ENCODE measurements at regions not wholly inside any gene's neighbourhood (a gene's known extent, or its start where the extent isn't known, plus 50 kb on each side); places are given as distances from the start of the nearest gene placed in this dataset.
A peak's percentile ranks its signal among the peaks of the same experiment; 100 is the strongest.
"Not testable (repeated sequence)": the region's sequence is repeated elsewhere in the genome, so short reads cannot be mapped to it uniquely, and the experiment has no call there.

DNA sequence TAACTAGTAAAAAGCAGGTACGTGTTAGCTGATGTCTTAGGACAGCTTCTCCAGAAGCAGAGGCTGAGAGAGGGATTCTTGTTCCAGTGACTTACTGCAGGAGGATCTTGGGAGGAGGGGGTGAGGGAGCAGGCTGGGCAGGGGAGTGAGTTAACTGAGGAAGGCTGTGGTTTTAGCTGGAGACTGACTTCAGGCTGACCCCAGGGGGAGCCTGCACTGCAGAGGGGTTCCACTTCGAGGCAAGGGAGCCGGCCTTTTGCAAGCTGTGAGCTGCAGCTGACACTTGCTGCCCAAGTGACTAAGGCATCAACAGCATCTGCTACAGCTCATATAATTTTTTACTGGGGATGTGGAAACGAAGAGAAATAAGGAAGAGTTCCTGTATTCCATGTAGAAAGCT is 50.4 kb upstream of the SOD1 start:
- DNase-seq = no peak
- TF ChIP-seq POLR2A (IDR thresholded peaks at IDR 0.05; ENCODE audit: low read length) (no peak), GATA1 (IDR thresholded peaks at IDR 0.05; ENCODE audit: low read depth, low read length) (no peak)

DNA sequence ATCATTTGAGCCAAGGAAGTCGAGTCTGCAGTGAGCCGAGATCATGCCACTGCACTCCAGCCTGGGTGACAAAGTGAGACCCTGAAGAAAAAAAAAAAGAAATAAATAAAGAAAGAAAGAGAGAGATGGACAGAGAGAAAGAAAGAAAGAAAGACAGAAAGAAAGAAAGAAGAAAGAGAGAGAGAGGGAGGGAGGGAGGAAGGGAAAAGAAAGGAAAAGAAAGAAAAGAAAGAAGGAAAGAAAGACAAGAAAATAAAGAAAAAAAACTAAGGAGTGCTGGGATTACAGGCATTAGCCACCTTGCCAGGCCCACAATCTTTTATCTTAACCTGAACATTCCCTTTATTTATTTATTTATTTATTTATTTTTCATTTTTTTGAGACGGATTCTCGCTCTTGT is 51.7 kb upstream of the SOD1 start:
- TF ChIP-seq POLR2A (IDR thresholded peaks at IDR 0.05; ENCODE audit: low read length) = no peak
- no peak for TF ChIP-seq GATA1 (IDR thresholded peaks at IDR 0.05; ENCODE audit: low read depth, low read length)
- DNase-seq = no peak

DNA sequence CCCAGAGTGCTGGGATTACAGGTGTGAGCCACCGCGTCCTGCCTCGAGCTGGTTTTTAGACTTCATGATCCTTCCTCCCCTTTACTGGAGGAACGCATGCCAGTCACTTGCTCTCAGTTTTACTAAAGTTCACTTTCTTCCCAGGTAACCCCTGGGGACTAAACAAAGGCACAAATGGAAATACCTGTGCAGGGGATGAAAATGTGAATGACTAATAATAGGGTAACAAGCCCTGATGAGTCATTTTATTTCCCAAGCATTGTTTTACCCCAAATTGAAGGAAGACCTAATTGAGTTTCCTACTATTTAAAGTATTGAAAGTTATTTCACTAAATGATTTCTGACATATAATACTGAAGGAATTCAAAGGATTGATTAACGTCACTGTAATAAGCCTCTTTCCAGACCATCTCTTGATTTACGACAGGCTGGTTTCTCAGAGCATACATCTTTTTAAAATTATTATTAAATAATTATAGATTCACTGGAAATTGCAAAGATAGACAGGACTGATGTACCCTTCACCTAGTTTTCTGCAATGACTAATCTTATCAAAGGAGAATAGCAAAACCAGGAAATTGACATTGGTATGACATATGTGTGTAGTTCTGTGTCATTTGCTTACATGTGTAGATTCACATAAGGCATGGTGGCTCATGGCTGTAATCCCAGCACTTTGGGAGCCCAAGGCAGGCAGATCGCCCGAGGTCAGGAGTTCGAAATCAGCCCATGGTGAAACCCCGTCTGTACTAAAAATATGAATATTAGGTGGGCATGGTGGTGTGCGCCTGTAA is 53.2 kb upstream of the SOD1 start:
- DNase-seq = no peak
- TF ChIP-seq POLR2A (IDR thresholded peaks at IDR 0.05; ENCODE audit: low read length) (no peak), GATA1 (IDR thresholded peaks at IDR 0.05; ENCODE audit: low read depth, low read length) (no peak)

DNA sequence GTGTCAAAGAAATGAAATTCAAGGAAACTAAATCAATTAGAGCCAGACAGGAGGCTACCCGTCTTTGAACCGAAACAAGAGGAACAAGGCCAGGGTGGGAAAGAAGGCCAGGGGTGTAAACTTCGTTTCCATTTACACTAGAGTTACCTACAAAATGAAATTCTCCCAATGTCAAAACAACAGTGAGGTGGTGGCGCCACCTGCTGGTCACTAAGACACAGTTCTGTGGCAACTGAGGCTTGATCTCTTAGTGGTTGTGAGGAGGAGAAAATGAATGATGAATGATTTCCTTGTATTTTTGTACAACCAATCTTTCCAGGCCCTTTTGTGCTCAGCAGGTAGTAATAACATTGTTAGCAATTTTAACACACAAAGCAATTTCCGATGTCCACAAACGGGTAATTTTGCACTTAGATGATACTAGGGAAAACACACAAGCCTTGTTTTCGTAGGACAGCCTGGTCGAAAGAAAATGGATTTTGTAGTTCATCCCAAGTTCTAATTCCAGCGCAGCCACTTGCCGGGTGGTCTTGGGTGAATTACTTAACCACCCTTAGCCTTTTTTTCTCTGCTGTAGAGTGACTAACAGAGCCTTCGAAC is 54.8 kb upstream of the SOD1 start:
- peak; percentile 65 to 82 for DNase-seq
- TF ChIP-seq GATA1 (IDR thresholded peaks at IDR 0.05; ENCODE audit: low read depth, low read length) (no peak), POLR2A (IDR thresholded peaks at IDR 0.05; ENCODE audit: low read length) (no peak)

DNA sequence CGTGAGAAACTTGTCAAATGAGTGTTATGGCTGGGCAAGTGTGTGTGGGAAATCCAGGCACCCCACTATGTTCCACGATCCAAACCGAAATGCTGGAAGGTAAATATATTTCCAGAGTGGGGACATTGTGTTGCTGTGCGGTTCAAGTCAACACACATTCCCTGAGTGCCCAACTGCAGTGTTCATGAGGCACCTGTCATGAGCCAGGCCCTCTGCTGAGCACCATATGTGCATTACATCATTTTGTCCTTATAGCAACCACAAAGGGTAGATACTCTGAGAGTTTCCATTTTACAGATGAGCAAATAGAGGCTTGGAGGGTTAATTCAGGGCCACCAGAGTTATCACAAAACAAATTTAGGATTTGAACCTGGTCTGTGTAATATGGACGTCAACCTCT is 59.9 kb upstream of the SOD1 start:
- DNase-seq = no peak
- no peak for TF ChIP-seq GATA1 (IDR thresholded peaks at IDR 0.05; ENCODE audit: low read depth, low read length)

DNA sequence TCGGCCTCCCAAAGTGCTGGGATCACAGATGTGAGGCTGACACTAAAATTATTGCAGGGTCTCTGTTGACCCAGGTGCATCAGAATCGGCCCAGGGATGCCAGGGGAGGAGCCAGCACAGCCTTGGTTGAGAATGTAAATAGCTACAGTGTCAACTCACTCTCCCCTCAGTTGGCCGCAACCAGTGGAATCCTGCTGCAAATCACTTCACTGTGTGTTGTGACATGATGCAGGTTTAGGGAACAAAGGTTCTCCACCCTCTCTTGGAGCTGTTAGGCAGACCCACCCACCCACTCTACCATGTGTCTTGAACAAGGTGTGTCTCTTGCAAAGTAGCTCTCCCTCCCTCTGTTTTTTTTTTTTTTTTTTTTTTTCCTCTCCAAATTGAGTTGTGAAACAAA is 60.5 kb upstream of the SOD1 start:
- no peak for DNase-seq
- TF ChIP-seq POLR2A (IDR thresholded peaks at IDR 0.05; ENCODE audit: low read length) (no peak), GATA1 (IDR thresholded peaks at IDR 0.05; ENCODE audit: low read depth, low read length) (no peak)

DNA sequence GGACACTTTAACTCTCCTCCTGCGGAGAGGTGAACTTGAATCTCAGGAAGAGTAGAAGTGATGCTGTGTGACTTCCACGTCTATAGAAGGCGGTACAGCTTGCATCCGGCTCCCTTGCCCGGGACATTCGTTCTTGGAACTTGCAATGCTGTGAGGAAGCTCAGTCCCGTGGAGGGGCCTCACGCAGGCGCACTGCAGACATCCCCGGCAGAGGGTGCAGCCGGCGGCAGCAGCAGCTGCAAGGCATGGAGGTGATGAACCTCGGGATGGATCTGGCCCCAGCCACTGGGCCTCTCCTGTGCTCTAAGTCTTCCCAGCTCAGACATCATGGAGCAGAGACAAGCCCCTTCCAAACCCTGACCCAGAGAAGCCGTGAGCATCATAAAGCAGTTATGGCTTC is 61.8 kb upstream of the SOD1 start:
- TF ChIP-seq POLR2A (IDR thresholded peaks at IDR 0.05; ENCODE audit: low read length) (no peak), GATA1 (IDR thresholded peaks at IDR 0.05; ENCODE audit: low read depth, low read length) (no peak)
- no peak for DNase-seq

DNA sequence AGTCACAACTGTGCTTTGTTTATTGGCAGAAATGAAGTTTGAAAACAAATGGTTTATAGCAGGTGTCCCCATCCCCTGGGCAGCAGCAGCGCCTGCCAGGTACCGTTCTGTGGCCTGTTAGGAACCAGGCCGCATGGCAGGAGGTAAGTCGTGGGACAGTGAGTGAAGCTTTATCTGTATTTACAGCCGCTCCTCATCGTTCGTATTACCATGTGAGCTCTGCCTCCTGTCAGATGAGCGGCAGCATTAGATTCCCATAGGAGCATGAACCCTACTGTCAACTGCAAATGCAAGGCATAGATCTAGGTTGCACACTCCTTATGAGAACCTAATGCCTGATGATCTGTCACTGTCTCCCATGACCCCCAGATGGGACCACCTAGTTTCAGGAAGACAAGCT is 63.4 kb upstream of the SOD1 start:
- DNase-seq = no peak
- TF ChIP-seq POLR2A (IDR thresholded peaks at IDR 0.05; ENCODE audit: low read length) (no peak), GATA1 (IDR thresholded peaks at IDR 0.05; ENCODE audit: low read depth, low read length) (no peak)

DNA sequence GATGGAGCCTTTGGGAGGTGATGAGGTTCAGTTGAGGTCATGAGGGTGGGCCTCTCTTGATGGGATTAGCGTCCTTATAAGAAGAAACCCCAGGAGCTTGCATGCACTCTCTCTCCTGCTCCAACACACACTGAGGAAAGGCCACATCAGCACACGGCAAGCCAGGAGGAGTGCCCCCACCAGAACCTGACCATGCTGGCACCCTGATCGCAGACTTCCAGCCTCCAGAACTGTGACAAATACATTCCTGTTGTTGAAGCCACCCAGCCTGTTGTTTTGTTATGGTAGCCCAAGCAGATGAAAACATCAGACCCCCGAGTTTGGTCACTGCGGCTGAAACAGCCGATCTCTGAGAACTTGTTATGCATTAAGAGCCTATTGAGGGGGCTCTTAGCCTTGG is 64.8 kb upstream of the SOD1 start:
- TF ChIP-seq GATA1 (IDR thresholded peaks at IDR 0.05; ENCODE audit: low read depth, low read length) (no peak), POLR2A (IDR thresholded peaks at IDR 0.05; ENCODE audit: low read length) (no peak)
- DNase-seq = no peak

DNA sequence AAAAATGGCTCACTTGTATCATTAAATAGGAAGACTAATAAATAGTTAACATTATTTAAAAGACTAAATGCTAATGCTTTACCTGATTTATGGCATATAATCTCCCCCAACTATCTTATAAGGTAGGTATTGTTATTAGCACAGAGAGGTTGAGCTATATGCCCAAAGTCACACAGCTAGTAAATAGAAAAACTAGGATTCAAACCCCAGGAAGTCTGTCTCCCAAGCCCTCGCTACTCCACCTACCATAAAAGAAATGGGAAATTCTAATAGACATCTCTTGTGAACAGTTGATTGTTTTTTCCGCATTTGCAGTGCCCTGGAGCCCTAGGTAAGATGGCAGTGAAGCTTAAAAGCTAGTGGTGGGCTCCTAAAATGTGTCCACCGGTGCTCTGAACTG is 65.2 kb upstream of the SOD1 start:
- no peak for DNase-seq
- TF ChIP-seq GATA1 (IDR thresholded peaks at IDR 0.05; ENCODE audit: low read depth, low read length) = no peak
- no peak for TF ChIP-seq POLR2A (IDR thresholded peaks at IDR 0.05; ENCODE audit: low read length)

DNA sequence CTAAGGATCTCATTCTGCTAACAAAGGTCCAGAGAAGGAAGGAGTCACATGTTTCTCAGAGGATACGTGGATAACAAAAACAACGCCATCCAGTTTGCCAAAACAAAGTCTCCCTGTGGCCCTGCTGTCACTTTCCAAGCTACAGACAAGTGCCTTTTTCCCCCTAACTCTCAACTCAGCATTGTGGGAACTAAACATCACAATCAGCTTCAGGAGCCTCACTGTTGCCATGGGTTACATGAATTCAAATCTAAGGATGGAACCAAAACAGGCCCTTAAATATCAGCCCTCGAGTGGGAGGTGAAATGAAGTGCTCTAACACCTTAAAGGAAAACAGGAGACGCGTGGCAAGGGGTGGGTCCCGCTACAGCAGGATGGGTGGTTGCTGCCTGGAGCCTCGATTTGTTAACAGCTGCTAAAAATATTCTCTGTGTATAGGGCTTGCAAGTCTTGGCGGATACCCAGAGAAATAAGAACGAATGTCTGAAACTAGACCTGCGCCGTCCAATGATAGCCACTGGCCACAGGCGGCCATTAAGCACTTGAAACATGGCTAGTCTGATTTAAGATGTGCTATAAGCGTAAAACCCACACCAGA is 66.4 kb upstream of the SOD1 start:
- TF ChIP-seq POLR2A (IDR thresholded peaks at IDR 0.05; ENCODE audit: low read length) (no peak), GATA1 (IDR thresholded peaks at IDR 0.05; ENCODE audit: low read depth, low read length) (no peak)
- DNase-seq = no peak

DNA sequence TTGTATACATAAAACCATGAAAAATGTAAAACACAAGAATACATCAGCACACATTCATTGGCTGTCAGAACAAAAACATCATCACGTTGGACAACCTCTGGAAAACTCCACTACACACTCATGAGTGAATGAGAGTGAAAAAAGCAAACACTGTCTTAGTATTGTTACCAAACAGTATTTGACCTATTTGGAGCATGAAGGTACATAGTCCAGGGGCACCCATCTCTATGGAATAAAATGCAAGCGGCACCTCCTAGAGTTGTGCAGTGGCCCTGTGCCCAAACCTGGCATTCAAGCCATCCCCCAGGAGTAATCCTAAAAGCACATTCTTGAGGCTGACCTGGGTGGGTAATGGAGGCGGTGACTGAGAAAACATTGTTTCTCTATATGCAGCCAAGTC is 67.0 kb upstream of the SOD1 start:
- TF ChIP-seq GATA1 (IDR thresholded peaks at IDR 0.05; ENCODE audit: low read depth, low read length) (no peak), POLR2A (IDR thresholded peaks at IDR 0.05; ENCODE audit: low read length) (no peak)
- no peak for DNase-seq

DNA sequence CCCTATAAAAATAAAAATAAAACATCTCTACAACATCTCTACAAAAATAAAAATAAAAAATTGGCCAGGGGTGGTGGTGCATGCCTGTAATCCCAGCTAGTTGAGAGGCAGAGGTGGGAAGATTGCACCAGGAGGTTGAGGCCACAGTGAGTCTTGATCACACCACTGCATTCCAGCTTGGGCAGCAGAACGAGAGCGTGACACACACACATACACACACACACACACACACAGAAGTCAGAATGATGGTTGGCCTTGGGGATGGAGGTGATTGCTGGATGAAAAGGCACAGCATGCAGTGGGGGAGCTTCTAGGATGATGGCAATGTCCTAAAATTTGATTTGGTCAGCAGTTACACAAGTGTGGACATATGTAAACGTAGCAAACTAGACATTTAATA is 69.7 kb upstream of the SOD1 start:
- DNase-seq = no peak
- TF ChIP-seq POLR2A (IDR thresholded peaks at IDR 0.05; ENCODE audit: low read length) = no peak
- no peak for TF ChIP-seq GATA1 (IDR thresholded peaks at IDR 0.05; ENCODE audit: low read depth, low read length)

DNA sequence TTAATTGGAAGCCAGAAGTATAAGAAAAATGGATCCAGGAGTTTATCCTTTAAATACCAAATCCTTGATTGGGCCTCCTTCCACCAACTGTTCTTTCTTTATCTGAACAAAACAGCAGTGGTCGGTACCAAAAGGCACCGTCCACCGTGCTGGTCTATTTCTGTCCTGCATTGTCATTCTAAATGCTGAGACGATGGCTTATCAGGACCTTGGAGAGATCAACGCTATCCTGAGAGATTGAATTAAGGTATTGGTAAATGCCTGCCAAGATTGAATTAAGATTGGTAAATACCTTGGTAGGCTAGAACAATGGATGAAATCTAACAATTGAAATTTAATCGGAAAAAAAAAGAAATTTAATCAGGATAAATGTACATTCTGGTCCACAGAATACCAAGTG is 73.4 kb upstream of the SOD1 start:
- DNase-seq = no peak
- TF ChIP-seq POLR2A (IDR thresholded peaks at IDR 0.05; ENCODE audit: low read length) = no peak
- TF ChIP-seq GATA1 (IDR thresholded peaks at IDR 0.05; ENCODE audit: low read depth, low read length) = no peak

DNA sequence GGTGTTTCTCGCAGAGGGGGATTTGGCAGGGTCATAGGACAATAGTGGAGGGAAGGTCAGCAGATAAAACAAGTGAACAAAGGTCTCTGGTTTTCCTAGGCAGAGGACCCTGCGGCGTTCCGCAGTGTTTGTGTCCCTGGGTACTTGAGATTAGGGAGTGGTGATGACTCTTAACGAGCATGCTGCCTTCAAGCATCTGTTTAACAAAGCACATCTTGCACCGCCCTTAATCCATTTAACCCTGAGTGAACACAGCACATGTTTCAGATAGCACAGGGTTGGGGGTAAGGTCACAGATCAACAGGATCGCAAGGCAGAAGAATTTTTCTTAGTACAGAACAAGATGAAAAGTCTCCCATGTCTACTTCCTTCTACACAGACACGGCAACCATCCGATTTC is 75.6 kb upstream of the SOD1 start:
- DNase-seq = not testable (repeated sequence)

Measured in erythroblast (primary cell).